HG03175 (cell line): ENCODE measurements at regions not wholly inside any gene's neighbourhood (a gene's known extent, or its start where the extent isn't known, plus 50 kb on each side); places are given as distances from the start of the nearest gene placed in this dataset.
A peak's percentile ranks its signal among the peaks of the same experiment; 100 is the strongest.
"Not testable (repeated sequence)": the region's sequence is repeated elsewhere in the genome, so short reads cannot be mapped to it uniquely, and the experiment has no call there.

Experiments
- ATAC-seq: cut with Tn5 transposase; IDR thresholded peaks from one replicate; pipeline ENCODE4 v1.9.1; 2021; ENCODE audit warnings: mild to moderate bottlenecking, moderate library complexity; ENCODE audit not compliant: unreplicated experiment

- ATAC-seq = peak; percentile 60
Measured at GRCh38 chr12:73452672-73453469, 1084.8 kb upstream of the ATXN7L3B start.

- no peak for ATAC-seq
Measured at GRCh38 chr12:73460212-73460611, 1077.4 kb upstream of the ATXN7L3B start.

- no peak for ATAC-seq
Measured at GRCh38 chr12:73465106-73465505, 1072.5 kb upstream of the ATXN7L3B start.

GRCh38 chr12:73486256-73486655 lies 1051.4 kb upstream of the ATXN7L3B start:
- ATAC-seq = no peak

- no peak for ATAC-seq
Measured at GRCh38 chr12:73506611-73507010, 1031.0 kb upstream of the ATXN7L3B start.

GRCh38 chr12:73514672-73515071 lies 1023.0 kb upstream of the ATXN7L3B start:
- ATAC-seq = peak; percentile 42

- ATAC-seq = no peak
Measured at GRCh38 chr12:73517859-73518258, 1019.8 kb upstream of the ATXN7L3B start.

GRCh38 chr12:73529231-73529630 lies 1008.4 kb upstream of the ATXN7L3B start:
- no peak for ATAC-seq

- ATAC-seq = no peak
Measured at GRCh38 chr12:73529954-73530353, 1007.7 kb upstream of the ATXN7L3B start.

GRCh38 chr12:73531752-73532151 lies 1005.9 kb upstream of the ATXN7L3B start:
- ATAC-seq = no peak

- ATAC-seq = no peak
Measured at GRCh38 chr12:73547421-73547820, 990.2 kb upstream of the ATXN7L3B start.

- ATAC-seq = no peak
Measured at GRCh38 chr12:73585136-73585535, 952.5 kb upstream of the ATXN7L3B start.

GRCh38 chr12:73589220-73589619 lies 948.4 kb upstream of the ATXN7L3B start:
- ATAC-seq = no peak

GRCh38 chr12:73598626-73599025 lies 939.0 kb upstream of the ATXN7L3B start:
- ATAC-seq = no peak

GRCh38 chr12:73599268-73599667 lies 938.4 kb upstream of the ATXN7L3B start:
- ATAC-seq = no peak

- ATAC-seq = not testable (repeated sequence)
Measured at GRCh38 chr12:73605925-73606324, 931.7 kb upstream of the ATXN7L3B start.

- ATAC-seq = no peak
Measured at GRCh38 chr12:73612551-73612950, 925.1 kb upstream of the ATXN7L3B start.

GRCh38 chr12:73623421-73623820 lies 914.2 kb upstream of the ATXN7L3B start:
- ATAC-seq = no peak

- ATAC-seq = no peak
Measured at GRCh38 chr12:73625226-73625625, 912.4 kb upstream of the ATXN7L3B start.

GRCh38 chr12:73629171-73629570 lies 908.5 kb upstream of the ATXN7L3B start:
- ATAC-seq = no peak

- no peak for ATAC-seq
Measured at GRCh38 chr12:73629893-73630831, 907.5 kb upstream of the ATXN7L3B start.

GRCh38 chr12:73632191-73632590 lies 905.4 kb upstream of the ATXN7L3B start:
- ATAC-seq = no peak
